Activated CD4-positive, alpha-beta T cell treated with anti-CD3 and anti-CD28 coated beads, Interleukin-2, amount 50 U/mL, for 4 hours (primary cell): ENCODE measurements at regions not wholly inside any gene's neighbourhood (a gene's known extent, or its start where the extent isn't known, plus 50 kb on each side); places are given as distances from the start of the nearest gene placed in this dataset.

Experiments
- DNase-seq, 2 experiments: peaks; one replicate each; pipeline ENCODE4 v3.0.0-alpha.2; 2020

DNA sequence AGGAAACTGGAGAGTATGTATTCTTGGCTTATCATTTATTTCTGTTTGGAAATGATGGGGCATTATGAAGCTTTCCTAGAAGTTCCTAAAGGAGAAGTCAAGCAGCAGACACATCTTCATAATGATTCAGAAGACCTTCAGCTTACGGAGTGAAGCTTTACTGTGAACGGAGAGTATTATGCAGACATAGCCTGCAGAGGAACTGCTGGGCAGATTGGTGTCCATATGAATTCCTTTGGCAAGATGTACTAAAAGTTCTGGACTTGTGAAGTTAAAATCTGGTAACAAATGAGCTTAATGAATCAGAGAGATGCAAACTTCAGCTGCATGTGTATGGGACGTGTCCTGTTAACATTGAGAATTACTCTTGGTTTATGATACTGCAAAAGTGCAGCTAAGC is 60.1 kb downstream of the NABP1 start:
- DNase-seq: no peak

DNA sequence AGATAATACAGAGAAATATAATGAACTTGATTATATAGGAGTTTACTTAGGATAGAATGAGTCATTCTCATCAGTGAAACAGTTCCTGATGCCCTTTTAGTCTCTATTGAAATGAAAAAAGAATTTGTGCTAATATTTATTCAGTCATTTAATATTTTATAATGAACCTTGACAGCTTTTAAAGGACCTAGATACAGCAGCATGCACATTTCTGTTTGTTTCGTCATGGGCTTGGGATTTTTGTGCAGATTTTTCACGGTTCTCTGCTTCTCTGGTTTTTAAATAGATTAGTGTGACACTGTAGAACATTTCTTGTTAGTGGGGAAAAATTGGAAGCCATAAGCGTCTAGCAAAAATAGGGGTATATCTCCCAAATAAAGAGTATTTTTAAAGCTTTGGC is 60.7 kb downstream of the NABP1 start:
- no peak for DNase-seq

DNA sequence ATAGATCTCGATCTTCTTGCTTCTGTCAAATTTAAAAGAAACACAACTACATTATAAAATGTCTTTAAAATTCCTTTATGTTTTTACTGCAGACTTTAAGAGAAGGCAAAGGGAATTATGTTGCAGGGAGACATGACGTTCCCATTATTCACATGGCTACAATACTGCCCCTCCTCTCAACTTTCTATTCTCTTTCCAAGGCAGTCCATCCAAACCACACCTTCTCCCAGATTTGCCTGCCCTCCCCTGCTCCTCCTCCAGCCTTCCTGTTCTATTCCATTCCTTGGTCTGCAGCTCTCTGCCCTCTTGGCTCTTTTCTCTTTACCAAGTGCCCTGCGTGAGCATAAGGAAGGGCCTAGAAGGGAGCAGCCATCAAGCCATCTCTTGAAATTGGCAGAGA is 61.3 kb downstream of the NABP1 start:
- no peak for DNase-seq

DNA sequence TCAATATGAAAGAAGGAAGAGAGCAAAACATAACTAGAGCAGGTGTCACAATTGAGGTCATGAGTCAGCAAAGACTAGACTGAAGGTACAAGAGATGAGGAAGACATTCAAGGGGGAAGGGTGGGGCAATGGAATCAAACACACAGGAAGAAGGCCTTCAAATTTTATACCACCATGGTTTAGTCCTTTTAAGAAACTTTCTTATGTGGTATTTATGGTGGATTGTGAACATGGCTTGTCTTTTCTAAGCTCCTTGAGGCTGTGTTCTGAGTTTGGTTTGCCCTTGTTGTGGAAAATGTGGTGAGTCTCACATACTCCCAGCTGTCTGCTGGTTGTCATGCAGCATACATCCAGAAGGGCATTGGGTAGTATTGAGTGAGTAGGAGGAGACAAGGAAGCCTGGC is 62.1 kb downstream of the NABP1 start:
- DNase-seq: peak; percentile 2 to 23

DNA sequence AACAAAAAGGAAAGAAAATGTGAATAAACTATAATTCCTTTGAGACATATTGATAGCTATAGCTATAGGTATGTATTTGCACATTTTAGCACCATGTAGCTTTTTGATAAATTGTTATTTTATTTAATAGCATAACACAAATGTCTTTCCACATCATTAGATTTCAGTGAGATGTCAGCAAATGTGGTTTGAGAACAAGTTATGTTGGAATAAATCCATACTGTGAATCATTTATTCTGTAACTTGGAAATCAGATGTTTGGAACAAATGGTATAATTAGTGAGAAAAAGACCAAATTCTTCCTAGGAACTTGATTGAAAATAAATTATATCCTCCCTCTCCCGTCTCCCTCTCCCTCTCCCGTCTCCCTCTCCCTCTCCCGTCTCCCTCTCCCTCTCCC is 62.8 kb downstream of the NABP1 start:
- no peak for DNase-seq

DNA sequence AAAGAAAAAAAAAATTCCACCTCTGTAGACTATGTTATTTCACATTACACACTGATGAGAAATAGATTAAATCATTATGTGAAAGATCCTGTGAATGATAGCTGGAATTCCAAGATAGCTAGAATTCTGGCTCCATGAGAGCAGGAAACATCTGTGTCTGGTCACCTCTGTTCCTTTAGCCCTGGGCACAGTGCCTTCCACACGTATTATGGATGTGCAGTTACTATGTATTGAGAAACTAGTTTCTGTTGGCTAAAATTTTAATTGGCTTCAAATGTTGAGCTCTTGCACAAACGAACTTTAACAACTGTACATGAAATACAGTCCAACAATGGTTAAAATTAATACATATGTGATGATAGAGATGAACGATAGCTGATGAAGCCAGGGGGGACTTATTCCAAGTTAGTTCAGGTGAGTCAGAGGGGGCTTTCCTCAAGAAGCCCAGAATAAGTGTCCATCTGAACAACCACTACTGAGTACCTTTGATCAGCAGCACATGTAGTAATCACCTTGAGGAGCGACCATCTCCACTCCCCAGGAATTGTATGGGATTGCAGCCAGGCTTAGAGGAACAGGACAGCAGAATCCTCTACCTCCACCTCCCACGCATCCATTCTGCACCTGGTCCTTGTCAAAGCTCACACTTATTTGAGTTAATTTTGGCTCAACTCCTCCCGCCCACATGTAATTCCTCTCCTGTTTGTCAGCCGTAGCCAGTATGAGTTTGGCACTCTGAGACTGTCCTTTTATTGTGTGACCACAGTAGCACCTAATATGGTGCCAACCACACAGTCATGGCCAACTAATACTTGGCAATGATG is 68.6 kb downstream of the NABP1 start:
- no peak for DNase-seq

DNA sequence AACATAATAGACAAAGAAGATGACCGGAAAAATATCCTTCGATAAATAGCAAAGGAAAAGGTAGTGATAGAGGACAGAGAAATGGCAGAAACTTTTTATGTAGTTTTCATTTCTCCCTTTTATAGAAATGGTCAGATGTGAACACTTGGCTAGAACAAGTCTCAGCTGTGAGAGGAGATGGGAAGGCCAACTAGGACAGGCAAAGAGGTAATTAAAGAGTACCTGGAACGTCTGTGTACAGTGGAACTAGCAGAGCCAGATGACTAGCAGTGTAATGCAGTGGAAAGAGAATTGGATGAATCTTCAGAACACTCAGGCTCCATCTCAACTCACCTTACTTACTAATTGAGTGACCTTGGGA is 69.2 kb downstream of the NABP1 start:
- no peak for DNase-seq

DNA sequence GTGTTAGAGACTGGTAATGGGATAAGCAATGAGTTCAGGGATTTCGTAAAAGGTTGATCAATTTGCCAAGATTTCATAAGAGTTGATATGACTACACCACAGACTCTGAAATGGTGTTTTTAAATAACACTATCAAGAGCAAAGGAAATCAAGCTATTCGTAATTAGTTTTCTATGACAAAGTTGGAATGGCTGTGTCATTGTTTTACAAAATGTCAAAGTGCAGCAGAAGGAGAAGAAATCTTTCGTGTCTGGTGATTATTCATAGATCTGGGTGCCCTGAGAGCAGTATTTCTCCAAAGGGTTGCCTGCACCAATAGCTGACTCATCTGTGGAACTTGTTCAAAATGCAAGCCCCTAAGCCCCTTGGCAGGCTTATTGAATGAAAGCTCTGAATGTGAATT is 70.1 kb downstream of the NABP1 start:
- DNase-seq: no peak

DNA sequence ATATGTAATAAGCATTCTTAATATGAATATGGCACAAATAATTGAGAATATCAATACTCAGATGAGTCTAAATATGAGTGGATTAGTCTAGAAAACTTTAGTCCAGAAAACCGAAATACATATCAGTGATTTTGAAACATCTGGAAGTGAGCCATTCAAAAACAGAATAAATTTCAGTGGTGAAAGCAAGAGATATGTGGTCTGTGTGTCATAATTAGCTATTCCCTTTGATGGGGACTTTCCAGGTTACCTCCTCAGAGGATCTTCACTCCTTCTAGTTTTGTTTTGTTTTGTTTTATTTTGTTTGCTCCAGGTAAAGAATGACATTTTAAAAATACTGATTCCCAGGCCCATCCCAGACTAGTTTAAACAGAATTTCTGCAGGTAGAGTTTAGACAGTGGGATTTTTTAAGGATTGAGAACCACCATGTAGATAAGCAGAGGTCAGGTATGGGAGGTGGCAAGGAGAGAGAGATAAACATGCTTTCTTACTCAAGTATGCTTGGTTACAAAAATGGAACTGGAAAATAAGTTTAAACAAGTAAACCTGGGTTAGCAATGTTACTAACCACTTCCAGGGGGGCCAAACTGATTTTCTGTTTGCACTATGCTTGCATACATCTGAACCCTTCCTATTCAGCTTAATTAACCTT is 70.7 kb downstream of the NABP1 start:
- no peak for DNase-seq

DNA sequence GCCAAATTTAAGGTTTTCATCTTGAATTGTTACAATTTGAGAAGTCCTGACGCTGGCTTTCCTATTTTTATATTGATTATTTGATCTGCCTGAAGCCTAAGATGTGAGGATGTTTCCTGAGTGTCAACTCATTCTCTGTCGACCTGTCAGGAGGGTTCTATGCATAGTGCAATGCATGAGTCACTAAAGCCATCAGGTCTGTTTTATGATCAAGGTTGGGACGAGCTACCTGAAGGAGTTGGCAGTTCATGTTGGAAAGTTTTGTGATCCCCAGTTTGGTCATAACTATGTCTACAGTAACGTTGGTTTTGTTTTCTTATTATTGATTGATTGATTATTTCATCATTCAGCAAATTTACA is 71.2 kb downstream of the NABP1 start:
- DNase-seq: no peak

DNA sequence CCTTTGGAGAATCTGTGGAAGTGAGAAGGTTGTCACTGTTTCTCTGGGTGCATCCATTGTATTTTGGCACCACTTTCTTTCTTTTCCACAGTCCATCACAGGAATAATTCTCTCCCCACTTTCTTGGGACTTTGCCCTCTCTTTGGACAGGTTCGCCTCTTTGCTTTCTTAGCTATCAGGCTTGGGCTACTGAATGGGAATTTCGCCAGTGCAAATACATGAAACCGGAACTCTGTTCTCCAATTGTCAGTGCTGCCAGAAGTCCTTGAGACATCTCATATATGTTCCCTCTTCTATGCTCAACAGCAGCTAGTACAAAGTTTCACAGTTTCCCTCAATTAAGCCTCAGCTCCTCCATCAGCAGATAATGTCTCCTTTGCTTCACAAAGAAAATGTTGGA is 76.2 kb downstream of the NABP1 start:
- DNase-seq: no peak

DNA sequence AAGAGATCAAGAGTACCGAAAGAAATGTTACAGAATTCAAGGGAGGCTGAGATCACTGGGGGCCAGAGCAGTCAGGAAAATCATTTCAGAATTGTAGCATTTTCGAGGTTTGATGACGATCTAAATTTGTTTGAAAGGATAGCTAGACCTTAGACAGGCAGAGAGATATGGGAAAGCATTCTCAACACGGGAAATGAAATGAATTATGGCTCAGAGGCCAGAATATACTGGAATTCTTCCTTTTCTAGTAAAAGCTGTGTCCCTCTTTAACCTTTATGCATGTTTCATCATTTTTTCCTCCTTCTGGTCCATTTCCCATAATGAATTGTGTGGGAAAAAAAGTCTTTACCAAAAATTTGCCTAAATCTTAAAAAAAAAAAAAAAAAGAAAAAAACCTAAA is 78.8 kb downstream of the NABP1 start:
- no peak for DNase-seq

DNA sequence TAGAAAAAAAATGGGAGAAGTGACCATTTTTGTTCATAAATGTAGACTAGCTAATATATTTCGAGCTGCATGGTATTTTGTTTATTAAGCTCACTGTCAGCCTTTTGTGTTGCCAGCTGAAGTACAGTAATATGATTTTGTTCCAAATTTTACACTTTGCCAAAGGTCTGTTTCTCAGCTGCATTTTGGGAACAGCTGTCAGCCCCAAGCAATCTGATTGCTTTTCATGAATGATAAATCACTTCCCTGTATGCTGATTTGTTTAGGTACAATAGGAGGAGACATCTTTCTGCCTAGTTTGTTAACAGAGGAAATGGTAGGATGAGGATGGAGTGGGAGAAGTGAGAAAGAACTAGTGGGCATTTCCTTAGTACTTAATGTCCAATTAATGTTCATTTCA is 79.3 kb downstream of the NABP1 start:
- no peak for DNase-seq

DNA sequence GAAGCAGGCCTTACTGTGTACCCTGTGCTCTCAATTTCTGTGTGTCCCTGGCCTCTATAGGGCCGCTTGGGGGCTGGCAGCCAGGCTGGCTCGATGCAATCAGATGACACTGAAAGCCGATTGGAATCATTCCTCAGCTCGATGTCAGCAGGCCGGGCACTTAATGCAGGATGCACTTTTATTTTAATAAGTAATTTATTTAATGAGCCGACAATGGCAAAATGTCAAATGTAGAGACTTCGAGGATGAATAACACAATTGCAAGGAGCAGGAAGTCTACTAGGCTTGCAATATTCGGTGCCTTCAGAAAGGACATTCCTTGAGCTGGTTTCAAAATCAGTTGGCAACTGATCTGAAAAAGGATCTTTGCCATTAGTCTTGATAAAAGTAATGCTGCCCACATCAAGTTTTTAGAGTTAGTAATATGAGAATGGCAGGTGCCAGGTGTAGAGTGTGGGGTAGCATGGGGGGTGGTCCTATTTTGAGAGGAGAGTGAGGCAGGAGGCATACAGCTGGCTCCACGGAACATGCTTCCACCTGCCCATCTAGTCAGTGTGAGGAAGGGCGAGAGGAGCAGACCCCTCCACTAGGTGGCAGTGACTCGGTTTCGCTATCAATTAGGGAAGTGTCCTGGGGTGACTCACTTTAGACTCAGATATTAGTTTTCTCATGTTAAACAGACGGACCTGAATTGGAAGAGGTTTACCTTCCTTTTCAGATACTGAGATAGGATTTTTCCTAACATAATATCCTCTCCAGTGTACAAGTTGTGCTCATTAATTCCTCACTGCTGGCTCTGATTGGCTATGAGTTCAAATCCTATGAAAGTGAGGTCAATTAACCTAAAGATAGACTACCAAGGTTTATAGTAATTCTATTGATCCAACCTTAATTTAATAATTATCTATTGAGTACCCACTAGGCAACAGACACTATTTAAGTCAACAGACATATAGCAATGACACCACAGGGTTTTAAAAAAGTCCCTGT is 80.9 kb downstream of the NABP1 start:
- DNase-seq: peak; percentile 44 to 46

DNA sequence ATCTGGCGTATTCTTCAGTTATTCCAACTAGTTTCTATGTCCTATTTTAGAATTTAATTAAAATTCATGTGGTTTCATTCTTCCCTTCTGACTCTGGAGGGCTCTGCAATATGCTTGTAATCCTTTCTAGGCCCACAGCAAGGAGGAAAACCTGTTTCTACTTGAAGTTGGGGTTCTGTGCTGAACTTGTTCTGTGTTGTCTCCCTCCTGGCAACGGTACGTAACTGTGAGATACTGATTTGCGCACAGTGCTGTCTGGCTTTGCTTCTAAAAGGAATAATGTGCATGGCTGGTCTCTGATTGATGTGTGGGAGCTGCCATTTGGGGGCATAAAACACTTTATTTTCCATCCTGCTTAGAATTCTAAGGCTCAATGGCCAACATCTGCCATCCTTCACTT is 81.7 kb downstream of the NABP1 start:
- no peak for DNase-seq

DNA sequence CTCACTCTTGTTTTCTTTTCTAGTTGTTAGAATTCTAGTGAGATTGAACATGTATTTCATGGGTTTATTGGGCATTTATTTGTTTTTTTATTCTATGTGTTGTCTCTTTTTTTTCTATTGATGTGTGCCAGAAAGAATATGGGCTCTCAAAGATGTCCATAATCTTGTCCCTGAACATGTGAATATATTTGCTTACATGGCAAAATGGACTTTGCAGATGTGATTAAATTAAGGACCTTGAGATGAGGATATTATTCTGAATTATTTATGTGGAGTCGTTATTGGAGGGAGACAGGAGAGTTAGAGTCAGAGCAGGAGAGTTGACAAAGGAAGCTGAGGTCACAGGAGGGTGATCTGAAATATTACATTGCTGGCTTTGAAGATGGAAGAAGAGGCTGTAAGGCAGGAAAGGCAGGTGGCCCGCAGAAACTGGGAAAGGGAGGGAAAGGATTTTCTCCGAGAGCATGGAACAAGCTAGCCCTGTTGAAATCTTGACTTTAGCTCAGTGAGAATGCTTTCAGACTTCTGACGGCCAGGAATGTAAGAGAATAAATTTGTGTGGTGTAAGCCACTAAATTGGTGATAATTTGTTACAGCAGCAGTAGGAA is 82.8 kb downstream of the NABP1 start:
- DNase-seq: no peak

DNA sequence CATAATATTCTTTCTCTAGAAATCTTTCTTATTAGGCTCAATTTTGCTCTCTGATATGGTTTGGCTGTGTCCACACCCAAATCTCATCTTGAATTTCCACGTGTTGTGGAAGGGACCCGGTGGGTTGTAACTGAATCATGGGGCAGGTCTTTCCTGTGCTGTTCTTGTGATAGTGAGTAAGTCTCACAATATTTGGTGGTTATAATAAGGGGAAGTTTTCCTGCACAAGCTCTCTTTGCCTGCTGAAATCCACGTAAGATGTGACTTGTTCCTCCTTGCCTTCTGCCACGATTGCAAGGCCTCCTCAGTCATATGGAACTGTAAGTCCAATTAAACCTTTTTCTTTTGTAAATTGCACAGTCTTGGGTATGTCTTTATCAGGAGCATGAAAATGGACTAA is 73.8 kb downstream of the CAVIN2 start:
- DNase-seq: no peak

DNA sequence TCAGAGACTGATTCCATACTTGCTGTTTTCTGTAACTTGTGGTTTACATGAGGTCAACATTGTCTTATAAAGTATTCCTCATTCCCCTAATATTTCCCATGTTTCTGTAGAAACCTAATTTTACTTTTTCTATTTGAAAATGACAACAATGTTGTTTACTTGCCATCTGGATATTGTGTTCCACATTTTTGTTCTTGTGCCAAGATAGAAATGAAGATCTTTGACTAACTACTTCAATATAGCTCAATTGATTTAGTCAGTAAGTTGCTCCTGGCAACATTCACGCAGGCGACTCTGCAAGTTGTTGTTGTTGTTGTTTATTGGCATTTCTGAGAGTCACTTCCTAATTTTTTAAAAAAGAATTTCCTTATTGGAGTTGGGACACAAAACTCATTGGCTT is 69.5 kb downstream of the CAVIN2 start:
- no peak for DNase-seq

DNA sequence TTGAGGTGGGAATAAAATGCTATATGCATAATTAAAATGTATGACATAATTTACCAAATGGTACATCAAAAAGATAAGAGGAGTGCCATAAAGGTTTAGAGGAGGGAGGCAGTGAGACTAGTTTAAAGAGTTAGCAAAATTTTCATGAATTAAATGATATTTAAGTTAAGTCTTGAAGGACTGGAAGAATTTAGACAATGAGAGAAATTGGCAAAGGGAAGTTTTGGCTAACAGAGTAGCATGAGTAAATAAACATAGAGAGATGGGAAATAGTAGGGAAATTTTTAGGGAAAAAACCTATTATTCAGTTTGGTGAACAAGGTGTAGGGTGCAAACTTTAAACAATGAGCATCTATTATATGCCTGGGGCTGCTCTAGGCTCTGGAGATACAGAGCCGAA is 68.8 kb downstream of the CAVIN2 start:
- DNase-seq: no peak

DNA sequence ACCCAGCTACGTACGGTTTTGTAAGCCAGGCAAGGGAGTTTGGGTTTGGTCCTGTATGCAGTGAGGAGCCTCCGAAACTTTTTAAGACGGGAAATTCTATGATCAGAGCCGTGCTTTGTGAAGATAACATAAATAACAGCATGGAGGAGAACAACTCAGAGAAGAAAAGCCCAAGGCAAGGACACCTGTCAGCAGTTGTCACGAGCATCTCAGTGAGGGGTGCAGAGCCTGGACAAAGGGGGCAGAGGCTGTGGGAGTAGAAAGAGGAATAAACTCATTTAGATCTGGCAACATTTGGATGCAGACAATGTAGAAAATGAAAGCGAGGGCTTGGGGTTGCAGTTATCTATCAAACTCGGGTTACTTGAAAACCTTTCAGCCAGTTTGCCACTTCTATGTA is 64.5 kb downstream of the CAVIN2 start:
- DNase-seq: no peak

DNA sequence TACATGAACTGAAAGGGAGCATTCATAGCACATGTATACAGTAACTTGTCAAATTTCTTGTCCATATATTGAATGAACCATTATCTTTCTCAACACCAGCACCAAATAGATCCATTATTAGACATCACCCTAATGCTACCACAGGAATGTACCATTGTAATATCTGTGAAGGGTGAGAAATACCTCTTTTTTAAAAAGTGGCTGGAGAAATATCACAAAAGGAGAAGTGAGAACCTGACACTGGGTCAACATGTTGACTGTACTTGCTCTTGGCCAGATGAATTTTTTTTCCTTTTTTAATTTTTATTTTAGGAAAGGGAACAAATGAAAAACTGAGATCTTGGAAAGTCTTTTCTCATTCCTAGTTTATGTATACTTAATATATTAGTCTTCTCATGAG is 63.5 kb downstream of the CAVIN2 start:
- DNase-seq: no peak
